Lower leg skin (tissue), 4 donors: ENCODE measurements at regions not wholly inside any gene's neighbourhood (a gene's known extent, or its start where the extent isn't known, plus 50 kb on each side); places are given as distances from the start of the nearest gene placed in this dataset.

ENCODE experiments used
- DNase-seq, 2 donors: peaks; one replicate each; pipeline ENCODE4 v3.0.0-alpha.2; 2019; ENCODE audit warnings: low spot score in 2 of 2
- H3K4me3 ChIP-seq: fragments of 200-600 bp; sonication (generic); 2 replicates; pipeline ENCODE4 v1.5.1; 2017; ENCODE audit warnings: mild to moderate bottlenecking, low read depth; ENCODE audit not compliant: poor library complexity, severe bottlenecking
- POLR2A ChIP-seq, 2 donors: fragments of 450-650 bp; IDR thresholded peaks; one replicate each; pipeline ENCODE4 v1.6.1; 2016 to 2017; ENCODE audit warnings: antibody characterized with exemption in 2 of 2, mild to moderate bottlenecking in 1 of 2, moderate library complexity in 1 of 2
- WGBS, 2 donors: methylation state at CpG; one replicate each; pipeline ENCODE4 v1.1.5; 2018; 5-methylcytosine and 5-hydroxymethylcytosine counted together
- intact Hi-C: fragments of 100-400 bp; cut with DNase I; formaldehyde crosslinking; loops from one replicate; pipeline ENCODE4 v1.15.0; 2023; ENCODE audit warnings: low total_unique reads
- TF ChIP-seq, protein P1 (sequence below), 3 donors: fragments of 450-650 bp; IDR thresholded peaks; one replicate each; pipeline ENCODE4 v1.5.1; 2016; ENCODE audit warnings: antibody characterized with exemption in 3 of 3, mild to moderate bottlenecking in 3 of 3, moderate library complexity in 2 of 3

DNA sequence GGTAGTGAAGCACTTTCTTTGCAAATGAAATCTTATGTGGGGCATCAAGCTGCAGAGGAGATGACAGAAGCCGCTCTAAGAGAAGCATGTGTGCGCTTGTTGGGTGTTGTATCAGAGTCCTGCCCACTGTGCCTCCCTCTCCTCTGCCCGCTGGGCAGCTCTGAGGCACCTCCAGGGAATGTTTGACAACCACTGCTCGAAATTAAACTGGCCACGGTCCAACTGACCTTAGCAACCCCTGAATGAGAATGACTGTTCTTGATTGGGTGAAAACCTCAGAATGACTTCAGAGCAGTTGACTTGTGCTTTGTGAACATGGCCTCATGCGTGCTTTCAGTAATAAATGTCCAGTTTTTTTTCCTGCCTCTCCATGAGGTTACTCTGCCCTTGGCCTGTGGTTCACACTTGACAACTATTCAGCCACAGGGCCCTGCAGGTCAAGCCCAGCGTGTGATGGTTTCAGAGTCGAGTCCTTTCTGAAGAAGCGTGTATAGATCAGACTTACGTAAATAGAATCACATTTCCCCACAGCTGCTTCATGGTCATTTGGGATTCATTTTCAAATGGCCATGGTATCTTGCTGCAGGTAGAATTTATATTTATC lies 94.9 kb downstream of the SLC4A3 start:
- no peak overlapping the region for H3K4me3 ChIP-seq
- 79% methylated on average over 10 of the region's 10 CpGs for WGBS, 2 donors
- DNase-seq: peak in 1 of 2 donors; percentile 36
- TF ChIP-seq, protein P1, sequence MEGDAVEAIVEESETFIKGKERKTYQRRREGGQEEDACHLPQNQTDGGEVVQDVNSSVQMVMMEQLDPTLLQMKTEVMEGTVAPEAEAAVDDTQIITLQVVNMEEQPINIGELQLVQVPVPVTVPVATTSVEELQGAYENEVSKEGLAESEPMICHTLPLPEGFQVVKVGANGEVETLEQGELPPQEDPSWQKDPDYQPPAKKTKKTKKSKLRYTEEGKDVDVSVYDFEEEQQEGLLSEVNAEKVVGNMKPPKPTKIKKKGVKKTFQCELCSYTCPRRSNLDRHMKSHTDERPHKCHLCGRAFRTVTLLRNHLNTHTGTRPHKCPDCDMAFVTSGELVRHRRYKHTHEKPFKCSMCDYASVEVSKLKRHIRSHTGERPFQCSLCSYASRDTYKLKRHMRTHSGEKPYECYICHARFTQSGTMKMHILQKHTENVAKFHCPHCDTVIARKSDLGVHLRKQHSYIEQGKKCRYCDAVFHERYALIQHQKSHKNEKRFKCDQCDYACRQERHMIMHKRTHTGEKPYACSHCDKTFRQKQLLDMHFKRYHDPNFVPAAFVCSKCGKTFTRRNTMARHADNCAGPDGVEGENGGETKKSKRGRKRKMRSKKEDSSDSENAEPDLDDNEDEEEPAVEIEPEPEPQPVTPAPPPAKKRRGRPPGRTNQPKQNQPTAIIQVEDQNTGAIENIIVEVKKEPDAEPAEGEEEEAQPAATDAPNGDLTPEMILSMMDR (IDR thresholded peaks at IDR 0.05): no peak
- no peak for TF ChIP-seq POLR2A (IDR thresholded peaks at IDR 0.05)
- intact Hi-C loops: no loop called here

DNA sequence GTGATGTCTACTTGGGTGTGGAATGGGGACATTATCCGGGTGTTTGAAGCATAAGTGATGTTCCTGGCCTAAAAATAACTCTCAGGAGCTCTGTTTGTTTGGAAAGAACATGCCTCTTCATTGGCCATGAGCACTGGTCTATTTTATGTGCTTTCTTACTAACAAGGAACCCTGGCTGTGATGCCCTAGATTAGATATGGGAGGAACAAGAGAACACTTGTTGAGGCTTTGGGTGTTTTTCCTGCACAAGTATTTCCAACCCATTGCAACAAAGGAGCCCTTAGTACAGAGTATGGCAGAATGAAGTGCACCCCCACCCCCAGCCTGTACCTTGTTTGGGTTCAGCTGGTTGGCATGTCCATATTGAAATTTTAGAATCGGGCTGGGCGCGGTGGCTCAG lies 95.9 kb downstream of the SLC4A3 start:
- WGBS, 2 donors: 77 to 89% methylated on average over 4 of the region's 4 CpGs
- H3K4me3 ChIP-seq: no peak overlapping the region
- no peak for DNase-seq
- intact Hi-C loops: no loop called here
- TF ChIP-seq POLR2A (IDR thresholded peaks at IDR 0.05): no peak
- TF ChIP-seq, protein P1 (IDR thresholded peaks at IDR 0.05): no peak

DNA sequence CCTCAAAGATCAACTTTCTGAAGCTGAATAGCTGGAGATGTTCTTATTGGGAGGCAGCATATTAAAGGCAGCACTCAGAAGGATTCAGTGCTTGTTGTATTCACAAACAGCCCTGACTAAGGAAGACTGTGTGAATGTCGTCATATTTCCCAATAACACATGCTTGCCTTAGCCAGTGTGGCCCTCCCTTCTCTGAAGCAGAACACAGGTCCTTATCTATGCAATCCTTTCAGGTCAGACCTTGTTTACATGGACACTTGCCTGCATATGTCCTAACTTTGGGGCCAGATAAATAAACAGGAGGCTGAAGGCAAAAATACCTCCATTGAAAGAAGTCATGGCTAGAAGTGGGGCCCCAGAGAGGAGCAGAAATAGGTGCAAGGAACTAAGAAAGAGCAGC lies 97.2 kb downstream of the SLC4A3 start:
- intact Hi-C loops: no loop called here
- no peak overlapping the region for H3K4me3 ChIP-seq
- WGBS, 2 donors: 48 to 58% methylated on average over 1 of the region's 1 CpG
- peak in 1 of 2 donors; percentile 1 for DNase-seq
- TF ChIP-seq POLR2A (IDR thresholded peaks at IDR 0.05): no peak
- TF ChIP-seq, protein P1 (IDR thresholded peaks at IDR 0.05): no peak

DNA sequence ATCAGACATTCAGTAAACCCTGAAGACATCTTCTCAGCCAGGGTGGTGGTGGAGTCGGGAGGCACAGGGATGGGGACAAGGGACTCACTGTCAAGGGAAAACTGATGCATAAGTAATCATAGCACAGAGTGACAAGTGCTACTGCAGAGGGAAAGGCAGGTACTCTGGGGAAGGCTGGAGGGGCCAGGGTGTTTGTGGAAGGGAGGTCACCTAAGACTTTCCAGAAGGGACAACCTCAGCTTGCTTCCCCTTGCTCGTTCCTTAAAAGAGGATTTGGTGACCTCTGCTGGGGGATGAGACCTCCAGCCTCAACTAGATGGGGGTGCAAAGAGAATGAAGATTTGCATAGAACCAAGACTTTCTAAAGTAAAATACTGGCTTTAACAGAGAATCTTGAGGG lies 99.5 kb downstream of the SLC4A3 start:
- DNase-seq: no peak
- intact Hi-C loops: no loop called here
- H3K4me3 ChIP-seq: no peak overlapping the region
- whole genome bisulfite sequencing, 2 donors: 87 to 91% methylated on average over 2 of the region's 2 CpGs
- TF ChIP-seq, protein P1 (IDR thresholded peaks at IDR 0.05): no peak
- TF ChIP-seq POLR2A (IDR thresholded peaks at IDR 0.05): no peak

DNA sequence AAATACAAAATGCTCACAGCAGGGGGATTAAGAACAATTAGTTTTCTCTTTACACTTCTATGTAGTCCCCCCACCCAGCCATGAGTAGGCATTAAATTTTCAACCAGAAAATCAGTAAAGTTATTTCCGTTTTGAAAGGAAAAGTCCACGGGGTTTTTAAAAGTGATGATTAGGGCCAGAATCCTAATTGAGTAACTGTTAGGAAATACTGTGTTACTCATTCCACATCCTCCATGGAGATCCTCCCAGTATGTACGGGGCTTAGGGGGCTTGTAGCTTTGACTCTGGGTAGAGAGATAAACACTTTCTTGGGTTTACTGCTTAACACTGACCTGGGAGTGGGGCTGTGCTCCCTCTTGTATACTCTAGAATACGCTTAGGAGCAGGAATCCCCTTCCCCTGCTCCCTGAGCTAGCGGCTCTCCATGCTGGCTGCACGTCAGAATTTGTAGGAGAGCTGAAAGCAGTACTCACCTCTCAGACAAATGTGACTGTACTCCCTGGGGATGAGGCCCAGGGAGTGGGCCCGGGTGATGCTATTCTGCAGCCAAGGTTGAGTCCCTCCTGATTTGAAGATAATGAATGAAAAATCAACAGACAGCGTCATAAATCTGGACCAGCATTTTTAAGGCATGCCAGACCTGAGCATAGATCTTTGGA lies 100.5 kb downstream of the SLC4A3 start:
- DNase-seq: no peak
- intact Hi-C loops: no loop called here
- TF ChIP-seq POLR2A (IDR thresholded peaks at IDR 0.05): no peak
- TF ChIP-seq, protein P1 (IDR thresholded peaks at IDR 0.05): no peak
- no peak overlapping the region for H3K4me3 ChIP-seq
- 66 to 78% methylated on average over 8 of the region's 8 CpGs for WGBS, 2 donors
